ENCODE measurements at regions not wholly inside any gene's neighbourhood (a gene's known extent, or its start where the extent isn't known, plus 50 kb on each side); places are given as distances from the start of the nearest gene placed in this dataset.

DNA sequence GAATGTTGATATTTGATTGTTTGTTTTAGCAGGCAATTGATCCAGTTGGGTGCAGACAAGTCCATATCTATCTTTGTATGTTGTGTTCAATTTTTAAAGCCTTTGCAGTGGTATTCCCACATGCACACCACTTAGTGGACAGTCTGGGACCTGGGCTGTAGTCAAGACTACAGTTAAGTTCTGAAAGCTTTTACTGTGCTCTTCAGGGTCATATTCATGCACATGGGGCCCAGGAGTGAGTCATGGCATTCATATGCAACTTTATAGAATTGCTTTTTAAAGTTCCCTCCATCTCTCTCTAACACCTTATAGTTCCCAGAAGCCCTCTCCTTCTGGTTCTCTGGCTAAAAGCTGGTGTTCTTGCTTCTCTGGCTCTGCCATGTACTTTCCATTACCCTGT, 228.2 kb upstream of the CCNH start:
- Histone ChIP-seq H3K36me3 (no peaks in the 10 kb centered on the region), H3K27ac (replicated peaks) (no peak overlapping the region), H3K27me3 (ENCODE audit: low read depth) (no peaks in the 10 kb centered on the region), H3K9me3 (replicated peaks) (no peaks in the 10 kb centered on the region), H3K4me3 (no peak overlapping the region), H3K4me1 (no peaks in the 10 kb centered on the region)
- TF ChIP-seq, protein P1, sequence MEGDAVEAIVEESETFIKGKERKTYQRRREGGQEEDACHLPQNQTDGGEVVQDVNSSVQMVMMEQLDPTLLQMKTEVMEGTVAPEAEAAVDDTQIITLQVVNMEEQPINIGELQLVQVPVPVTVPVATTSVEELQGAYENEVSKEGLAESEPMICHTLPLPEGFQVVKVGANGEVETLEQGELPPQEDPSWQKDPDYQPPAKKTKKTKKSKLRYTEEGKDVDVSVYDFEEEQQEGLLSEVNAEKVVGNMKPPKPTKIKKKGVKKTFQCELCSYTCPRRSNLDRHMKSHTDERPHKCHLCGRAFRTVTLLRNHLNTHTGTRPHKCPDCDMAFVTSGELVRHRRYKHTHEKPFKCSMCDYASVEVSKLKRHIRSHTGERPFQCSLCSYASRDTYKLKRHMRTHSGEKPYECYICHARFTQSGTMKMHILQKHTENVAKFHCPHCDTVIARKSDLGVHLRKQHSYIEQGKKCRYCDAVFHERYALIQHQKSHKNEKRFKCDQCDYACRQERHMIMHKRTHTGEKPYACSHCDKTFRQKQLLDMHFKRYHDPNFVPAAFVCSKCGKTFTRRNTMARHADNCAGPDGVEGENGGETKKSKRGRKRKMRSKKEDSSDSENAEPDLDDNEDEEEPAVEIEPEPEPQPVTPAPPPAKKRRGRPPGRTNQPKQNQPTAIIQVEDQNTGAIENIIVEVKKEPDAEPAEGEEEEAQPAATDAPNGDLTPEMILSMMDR (IDR thresholded peaks at IDR 0.05; ENCODE audit: borderline replicate concordance): no peak
- intact Hi-C loops (cut with micrococcal nuclease): no loop called here
- DNase-seq: no peak

DNA sequence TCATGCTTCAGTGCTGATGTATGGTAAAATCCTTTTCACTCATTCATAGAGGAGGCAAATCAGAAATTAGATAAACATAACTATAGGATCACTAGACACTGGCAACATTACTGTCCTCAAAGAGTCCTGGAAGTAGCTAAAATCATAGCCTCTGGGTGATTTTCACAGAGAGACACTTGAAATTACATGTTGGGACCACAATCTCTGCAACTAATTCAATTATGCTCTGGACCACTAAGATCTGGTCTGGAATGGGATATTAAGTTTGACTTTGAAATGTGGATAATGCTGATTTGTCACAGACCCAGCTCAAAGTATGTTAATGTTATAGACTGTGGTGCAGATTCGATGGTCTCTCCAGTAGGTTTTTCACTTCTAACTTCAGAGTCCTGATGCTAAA, 214.6 kb upstream of the CCNH start:
- H3K4me1 ChIP-seq: no peaks in the 10 kb centered on the region
- H3K9me3 ChIP-seq (replicated peaks): no peaks in the 10 kb centered on the region
- H3K36me3 ChIP-seq: no peaks in the 10 kb centered on the region
- no peak for DNase-seq
- no peak overlapping the region for H3K4me3 ChIP-seq
- intact Hi-C loops (cut with micrococcal nuclease): no loop called here
- H3K27me3 ChIP-seq (ENCODE audit: low read depth): no peaks in the 10 kb centered on the region
- TF ChIP-seq, protein P1 (IDR thresholded peaks at IDR 0.05; ENCODE audit: borderline replicate concordance): no peak
- H3K27ac ChIP-seq (replicated peaks): no peak overlapping the region

DNA sequence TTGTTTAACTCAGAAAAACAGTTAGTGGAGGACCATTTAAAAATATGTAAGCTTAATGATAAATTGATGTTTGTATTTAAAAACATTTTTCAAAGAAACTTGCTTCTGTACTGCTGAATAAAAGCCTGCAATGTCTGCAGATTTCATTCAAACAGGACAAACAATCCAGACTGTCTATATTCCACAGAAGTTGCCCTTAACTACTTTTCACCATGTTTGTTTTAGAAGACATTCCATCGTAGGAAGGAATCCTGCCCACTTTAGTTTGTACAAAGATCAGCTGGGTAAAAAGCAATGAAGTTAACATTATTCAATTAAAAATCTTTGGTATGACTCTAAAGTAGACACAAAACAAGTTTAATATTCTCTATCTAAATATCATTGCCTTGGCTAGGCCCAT, 195.7 kb upstream of the CCNH start:
- Histone ChIP-seq H3K4me3 (no peak overlapping the region), H3K27ac (replicated peaks) (no peak overlapping the region), H3K27me3 (ENCODE audit: low read depth) (no peaks in the 10 kb centered on the region), H3K36me3 (no peaks in the 10 kb centered on the region), H3K4me1 (no peaks in the 10 kb centered on the region), H3K9me3 (replicated peaks) (peaks cover 4% of the 10 kb centered on the region)
- no peak for DNase-seq
- intact Hi-C loops (cut with micrococcal nuclease): no loop called here
- TF ChIP-seq, protein P1 (IDR thresholded peaks at IDR 0.05; ENCODE audit: borderline replicate concordance): no peak

DNA sequence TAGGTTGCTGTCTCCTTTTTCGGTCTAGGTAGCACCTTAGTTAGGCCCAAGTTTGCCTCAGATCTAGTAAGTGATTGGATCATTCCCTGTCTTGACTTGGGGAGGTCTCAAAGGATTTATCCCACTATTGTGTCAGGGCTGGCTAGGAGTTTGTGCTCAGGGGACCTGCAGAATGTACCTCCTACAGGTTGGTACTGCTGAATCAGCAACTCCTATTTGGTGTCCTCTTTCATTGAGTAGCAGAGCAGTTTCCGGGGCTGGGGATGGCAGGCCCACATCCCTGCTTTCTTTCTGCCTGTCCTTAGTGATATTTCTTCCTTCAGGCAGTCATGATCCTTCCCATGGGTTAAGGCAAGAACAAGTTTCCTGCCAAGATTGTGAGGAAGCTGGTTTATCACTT, 192.9 kb upstream of the CCNH start:
- TF ChIP-seq, protein P1 (IDR thresholded peaks at IDR 0.05; ENCODE audit: borderline replicate concordance): no peak
- no peaks in the 10 kb centered on the region for H3K4me1 ChIP-seq
- H3K27me3 ChIP-seq (ENCODE audit: low read depth): no peaks in the 10 kb centered on the region
- DNase-seq: no peak
- intact Hi-C loops (cut with micrococcal nuclease): no loop called here
- no peak overlapping the region for H3K4me3 ChIP-seq
- peaks cover 7% of the 10 kb centered on the region for H3K9me3 ChIP-seq (replicated peaks)
- no peak overlapping the region for H3K27ac ChIP-seq (replicated peaks)
- no peaks in the 10 kb centered on the region for H3K36me3 ChIP-seq

DNA sequence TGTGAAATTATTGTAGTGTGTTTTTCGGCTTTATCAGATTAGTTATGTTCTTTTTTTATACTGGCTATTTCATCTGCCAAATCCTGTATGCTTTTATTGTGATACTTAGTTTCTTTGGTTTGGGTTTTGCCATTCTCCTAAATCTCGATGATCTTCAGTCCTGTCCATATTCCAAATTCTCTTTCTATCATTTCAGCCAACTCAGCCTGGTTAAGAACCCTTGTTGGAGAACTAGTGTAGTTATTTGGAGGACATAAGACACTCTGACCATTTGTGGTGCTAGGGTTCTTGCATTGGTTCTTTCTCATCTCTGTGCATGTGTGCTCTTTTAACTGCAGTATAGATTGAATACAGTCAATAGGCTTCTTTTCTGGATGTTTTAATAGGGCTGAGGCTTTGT, 187.0 kb upstream of the CCNH start:
- intact Hi-C loops (cut with micrococcal nuclease): no loop called here
- Histone ChIP-seq H3K4me1 (no peaks in the 10 kb centered on the region), H3K27ac (replicated peaks) (no peak overlapping the region), H3K9me3 (replicated peaks) (peaks cover 43% of the 10 kb centered on the region), H3K4me3 (no peak overlapping the region), H3K27me3 (ENCODE audit: low read depth) (no peaks in the 10 kb centered on the region), H3K36me3 (no peaks in the 10 kb centered on the region)
- DNase-seq: no peak
- TF ChIP-seq, protein P1 (IDR thresholded peaks at IDR 0.05; ENCODE audit: borderline replicate concordance): no peak

DNA sequence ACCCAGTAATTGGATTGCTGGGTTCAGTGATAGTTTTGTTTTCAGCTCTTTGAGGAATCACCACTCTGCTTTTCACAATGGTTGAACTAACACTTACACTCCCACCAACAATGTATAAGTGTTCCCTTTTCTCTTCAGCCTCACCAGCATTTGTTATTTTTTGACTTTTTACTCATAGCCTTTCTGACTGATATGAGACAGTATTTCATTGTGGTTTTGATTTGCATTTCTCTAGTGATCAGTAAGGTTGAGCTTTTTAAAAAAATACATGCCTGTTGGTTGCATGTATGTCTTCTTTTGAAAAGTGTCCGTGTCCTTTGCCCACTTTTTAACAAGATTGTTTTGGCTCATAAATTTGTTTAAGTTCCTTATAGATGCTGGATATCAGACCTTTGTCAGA, 185.7 kb upstream of the CCNH start:
- Histone ChIP-seq H3K9me3 (replicated peaks) (peaks cover 39% of the 10 kb centered on the region), H3K36me3 (no peaks in the 10 kb centered on the region), H3K27ac (replicated peaks) (no peak overlapping the region), H3K4me1 (no peaks in the 10 kb centered on the region), H3K4me3 (no peak overlapping the region), H3K27me3 (ENCODE audit: low read depth) (no peaks in the 10 kb centered on the region)
- TF ChIP-seq, protein P1 (IDR thresholded peaks at IDR 0.05; ENCODE audit: borderline replicate concordance): no peak
- intact Hi-C loops (cut with micrococcal nuclease): no loop called here
- no peak for DNase-seq

All from left ventricle myocardium inferior (tissue), 1 donor.